22Rv1 (cell line): ENCODE measurements at regions not wholly inside any gene's neighbourhood (a gene's known extent, or its start where the extent isn't known, plus 50 kb on each side); places are given as distances from the start of the nearest gene placed in this dataset.

Experiments used
- CTCF ChIP-seq: fragments of 450-650 bp; IDR thresholded peaks from 2 replicates; pipeline ENCODE4 v1.5.1; 2017; ENCODE audit warnings: mild to moderate bottlenecking
- ZFX ChIP-seq: fragments of 450-650 bp; IDR thresholded peaks from 2 replicates; pipeline ENCODE4 v1.6.1; 2017; ENCODE audit warnings: antibody characterized with exemption, borderline replicate concordance

DNA sequence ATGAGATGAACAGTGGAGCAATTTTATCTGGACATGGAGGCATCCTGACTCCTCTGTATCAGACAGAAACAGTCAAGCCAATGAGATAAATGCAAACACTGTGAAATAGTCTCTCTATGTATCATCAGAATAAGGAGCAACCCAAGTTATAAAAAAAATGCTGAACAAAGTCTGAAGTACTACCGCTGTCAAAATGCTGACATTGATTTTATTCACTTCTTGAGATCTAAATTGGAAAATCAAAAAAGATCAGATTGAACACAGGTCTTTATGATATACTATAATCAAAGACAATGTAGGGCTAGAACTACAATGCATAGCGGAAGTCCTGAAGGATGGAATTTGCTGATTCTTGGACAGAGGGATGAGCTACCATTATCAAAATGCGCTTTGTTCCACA, 76.1 kb downstream of the FTHL17 start:
- TF ChIP-seq CTCF (no peak), ZFX (no peak)
